SJSA1 (cell line): ENCODE measurements at regions not wholly inside any gene's neighbourhood (a gene's known extent, or its start where the extent isn't known, plus 50 kb on each side); places are given as distances from the start of the nearest gene placed in this dataset.

Source experiments
- DNase-seq, 2 experiments: peaks; one replicate each; pipeline ENCODE4 v3.0.0-alpha.2; 2015 to 2020; ENCODE audit warnings: low spot score in 2 of 2, low read depth in 1 of 2
- H3K27ac ChIP-seq: fragments of 250-450 bp; sonication (Bioruptor Pico); 2 replicates; pipeline ENCODE4 v1.5.1; 2020; ENCODE audit warnings: mild to moderate bottlenecking, moderate library complexity
- H3K27me3 ChIP-seq: fragments of 250-450 bp; sonication (Bioruptor Pico); replicated peaks from 2 replicates; pipeline ENCODE4 v1.5.1; 2020; ENCODE audit warnings: mild to moderate bottlenecking, moderate library complexity
- H3K36me3 ChIP-seq: fragments of 250-450 bp; sonication (Bioruptor Pico); 2 replicates; pipeline ENCODE4 v1.5.1; 2020; ENCODE audit warnings: mild to moderate bottlenecking
- H3K4me1 ChIP-seq: fragments of 250-450 bp; sonication (Bioruptor Pico); replicated peaks from 2 replicates; pipeline ENCODE4 v1.6.1; 2021; ENCODE audit warnings: mild to moderate bottlenecking
- H3K4me3 ChIP-seq: fragments of 250-450 bp; sonication (Bioruptor Pico); 2 replicates; pipeline ENCODE4 v1.5.1; 2020; ENCODE audit warnings: mild to moderate bottlenecking
- H3K9me3 ChIP-seq: fragments of 250-450 bp; sonication (Bioruptor Pico); replicated peaks from 2 replicates; pipeline ENCODE4 v1.5.1; 2020; ENCODE audit warnings: mild to moderate bottlenecking

DNA sequence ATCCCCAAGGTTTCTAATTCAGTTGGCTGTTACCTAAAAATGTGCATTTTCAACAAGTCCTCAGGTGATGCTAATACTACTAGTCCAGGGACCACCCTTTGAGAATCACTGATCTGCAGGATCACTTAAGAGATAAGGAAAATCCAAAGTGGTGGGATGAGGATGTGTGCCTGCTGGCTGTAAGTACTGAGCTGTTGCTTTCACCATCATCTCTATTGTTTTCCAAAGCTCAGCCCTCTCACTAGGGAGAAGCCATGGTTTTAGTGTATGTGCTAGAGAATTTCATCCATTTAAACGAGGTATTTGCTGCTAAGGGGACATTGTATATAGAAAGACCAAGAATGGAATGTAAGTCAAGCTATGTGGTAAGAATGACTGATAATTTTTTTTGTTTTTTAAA is 202.3 kb downstream of the KIF21A start:
- Histone ChIP-seq H3K36me3 (no peaks in the 10 kb centered on the region), H3K9me3 (no peaks in the 10 kb centered on the region), H3K4me3 (no peak overlapping the region), H3K27ac (peak overlapping the region; percentile 91), H3K4me1 (peaks cover 53% of the 10 kb centered on the region), H3K27me3 (no peaks in the 10 kb centered on the region)
- DNase-seq: peak in 1 of 2 experiments; percentile 45

- H3K36me3 ChIP-seq: no peaks in the 10 kb centered on the region
- H3K9me3 ChIP-seq: no peaks in the 10 kb centered on the region
- peak; percentile 43 to 78 for DNase-seq
- peak overlapping the region; percentile 91 for H3K27ac ChIP-seq
- H3K4me3 ChIP-seq: no peak overlapping the region
- H3K4me1 ChIP-seq: peaks cover 53% of the 10 kb centered on the region
- no peaks in the 10 kb centered on the region for H3K27me3 ChIP-seq
These were observed 203.1 kb downstream of the KIF21A start for GRCh38 chr12:39239490-39240486.

GRCh38 chr12:39237004-39237403 is 205.9 kb downstream of the KIF21A start:
- peaks cover 53% of the 10 kb centered on the region for H3K4me1 ChIP-seq
- H3K27ac ChIP-seq: peak overlapping the region; percentile 91
- H3K27me3 ChIP-seq: no peaks in the 10 kb centered on the region
- H3K36me3 ChIP-seq: no peaks in the 10 kb centered on the region
- no peak overlapping the region for H3K4me3 ChIP-seq
- H3K9me3 ChIP-seq: no peaks in the 10 kb centered on the region
- peak in 1 of 2 experiments; percentile 77 for DNase-seq

DNA sequence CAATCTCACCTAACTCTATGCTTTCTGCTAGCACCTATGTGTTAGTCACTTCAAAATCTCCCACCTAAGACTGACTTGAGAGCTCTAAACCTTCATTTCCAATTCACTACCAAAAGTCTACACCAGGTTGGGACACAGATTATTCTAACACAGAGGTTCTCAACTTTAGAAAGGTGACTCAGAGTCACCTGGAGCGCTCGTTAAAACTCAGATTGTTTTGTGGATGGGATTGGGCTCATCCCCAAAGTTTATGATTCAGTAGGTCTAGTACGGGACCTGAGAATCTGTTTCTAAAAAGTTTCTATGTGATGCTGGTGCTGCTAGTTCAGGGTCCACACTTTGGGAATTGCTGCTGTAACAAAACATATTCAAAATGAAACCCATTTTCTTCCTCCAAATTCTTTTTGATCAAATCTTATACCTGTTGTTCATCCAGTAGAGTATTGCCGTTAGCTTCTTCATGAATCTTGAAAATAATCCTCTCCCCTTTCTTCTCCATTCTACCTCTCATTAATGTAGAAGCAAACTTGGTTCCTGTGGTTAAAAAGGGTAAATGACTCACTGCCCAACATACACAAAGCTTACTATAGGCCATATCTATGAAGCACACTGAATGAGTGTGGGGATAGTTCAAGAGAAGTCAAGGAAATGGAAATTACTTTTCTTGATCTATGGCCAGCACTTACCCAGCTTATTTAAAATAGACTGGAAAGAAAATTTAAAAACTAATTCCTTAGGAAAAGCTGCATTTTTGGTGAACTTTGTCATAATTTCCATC is 206.7 kb downstream of the KIF21A start:
- peaks cover 53% of the 10 kb centered on the region for H3K4me1 ChIP-seq
- H3K27ac ChIP-seq: peak overlapping the region; percentile 91
- peak in 1 of 2 experiments; percentile 64 for DNase-seq
- no peaks in the 10 kb centered on the region for H3K27me3 ChIP-seq
- no peak overlapping the region for H3K4me3 ChIP-seq
- H3K9me3 ChIP-seq: no peaks in the 10 kb centered on the region
- H3K36me3 ChIP-seq: no peaks in the 10 kb centered on the region

DNA sequence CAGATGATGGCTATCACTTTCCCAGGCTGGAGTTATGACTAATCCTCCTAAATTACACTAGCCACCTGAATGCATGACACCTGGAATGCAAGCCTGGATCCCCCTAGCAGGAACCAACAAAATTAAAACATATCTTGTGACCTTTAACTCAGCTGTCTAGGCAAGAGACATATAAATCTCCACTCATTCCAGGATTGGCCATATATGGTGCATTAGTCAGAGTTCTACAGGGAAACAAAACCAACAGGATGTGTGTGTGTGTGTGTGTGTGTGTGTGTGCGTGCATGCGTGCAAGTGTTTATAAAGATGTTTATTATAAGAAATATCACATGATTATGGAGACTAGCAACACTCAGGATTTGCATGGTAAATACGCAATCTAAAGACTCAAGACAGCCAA is 212.8 kb downstream of the KIF21A start:
- H3K27me3 ChIP-seq: no peaks in the 10 kb centered on the region
- H3K27ac ChIP-seq: no peak overlapping the region
- H3K36me3 ChIP-seq: no peaks in the 10 kb centered on the region
- peaks cover 5% of the 10 kb centered on the region; the same call in 1 of the 2 replicates for H3K4me1 ChIP-seq
- DNase-seq: peak in 1 of 2 experiments; percentile 18
- no peaks in the 10 kb centered on the region for H3K9me3 ChIP-seq
- no peak overlapping the region for H3K4me3 ChIP-seq

DNA sequence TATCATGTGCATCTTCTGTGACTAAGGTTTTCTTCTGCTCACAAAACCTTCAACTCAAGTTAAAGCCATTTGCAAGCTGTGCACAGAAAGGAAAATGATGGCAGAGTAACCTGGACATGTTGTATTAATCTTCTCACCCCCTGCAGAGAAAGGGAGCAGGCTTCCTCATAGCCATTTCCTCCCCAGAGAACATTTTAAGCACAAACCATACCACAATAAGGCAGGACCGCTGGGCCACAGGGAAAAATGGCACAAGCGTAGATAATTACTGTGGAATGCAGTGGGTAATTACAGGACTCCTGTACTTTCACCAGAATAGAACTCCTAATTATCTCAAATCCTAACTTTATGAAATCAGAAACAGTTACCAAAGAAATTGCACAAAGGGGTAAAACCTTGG is 215.7 kb downstream of the KIF21A start:
- Histone ChIP-seq H3K9me3 (no peaks in the 10 kb centered on the region), H3K36me3 (no peaks in the 10 kb centered on the region), H3K4me3 (no peak overlapping the region), H3K4me1 (peaks cover 6% of the 10 kb centered on the region; the same call in 1 of the 2 replicates), H3K27me3 (no peaks in the 10 kb centered on the region), H3K27ac (no peak overlapping the region)
- DNase-seq: no peak

GRCh38 chr12:39224971-39225370 is 217.9 kb downstream of the KIF21A start:
- H3K36me3 ChIP-seq: no peaks in the 10 kb centered on the region
- H3K4me3 ChIP-seq: no peak overlapping the region
- DNase-seq: no peak
- no peaks in the 10 kb centered on the region for H3K27me3 ChIP-seq
- H3K9me3 ChIP-seq: no peaks in the 10 kb centered on the region
- H3K4me1 ChIP-seq: peaks cover 6% of the 10 kb centered on the region; the same call in 1 of the 2 replicates
- no peak overlapping the region for H3K27ac ChIP-seq

GRCh38 chr12:39205969-39206368 is 237.0 kb downstream of the KIF21A start:
- DNase-seq: peak in 1 of 2 experiments; percentile 4
- no peak overlapping the region for H3K27ac ChIP-seq
- no peaks in the 10 kb centered on the region; the same call in 1 of the 2 replicates for H3K4me1 ChIP-seq
- no peak overlapping the region for H3K4me3 ChIP-seq
- no peaks in the 10 kb centered on the region for H3K36me3 ChIP-seq
- no peaks in the 10 kb centered on the region; the same call in none of the 2 replicates for H3K9me3 ChIP-seq
- H3K27me3 ChIP-seq: no peaks in the 10 kb centered on the region

DNA sequence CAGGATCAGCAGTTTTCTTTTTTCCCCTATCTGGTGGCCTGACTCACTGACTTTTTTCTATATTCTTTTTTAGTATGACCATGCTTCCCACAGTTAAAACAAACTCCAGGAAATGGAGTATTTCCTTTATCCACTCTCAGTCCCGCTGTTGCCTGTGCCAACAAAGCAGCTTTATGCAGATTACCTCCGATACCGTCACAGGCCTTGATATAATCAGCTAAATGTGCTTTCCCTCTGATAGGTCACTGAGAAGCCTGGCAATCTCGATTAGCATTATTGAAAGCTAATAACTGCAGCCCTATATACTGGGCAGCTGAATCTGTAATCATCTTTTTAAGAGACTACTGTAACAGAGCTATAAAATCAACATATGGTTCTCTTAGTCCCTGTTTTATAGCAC is 243.6 kb downstream of the KIF21A start:
- no peaks in the 10 kb centered on the region; the same call in 1 of the 2 replicates for H3K9me3 ChIP-seq
- DNase-seq: peak in 1 of 2 experiments; percentile 69
- no peak overlapping the region for H3K4me3 ChIP-seq
- H3K27me3 ChIP-seq: no peaks in the 10 kb centered on the region
- peaks cover 6% of the 10 kb centered on the region for H3K4me1 ChIP-seq
- no peaks in the 10 kb centered on the region for H3K36me3 ChIP-seq
- H3K27ac ChIP-seq: peak overlapping the region; percentile 74

GRCh38 chr12:39188689-39189088 is 254.2 kb downstream of the KIF21A start:
- DNase-seq: no peak
- no peaks in the 10 kb centered on the region for H3K36me3 ChIP-seq
- no peaks in the 10 kb centered on the region for H3K27me3 ChIP-seq
- no peaks in the 10 kb centered on the region for H3K9me3 ChIP-seq
- no peaks in the 10 kb centered on the region for H3K4me1 ChIP-seq
- no peak overlapping the region for H3K27ac ChIP-seq
- H3K4me3 ChIP-seq: no peak overlapping the region

GRCh38 chr12:39186744-39187143 is 256.2 kb downstream of the KIF21A start:
- Histone ChIP-seq H3K36me3 (no peaks in the 10 kb centered on the region), H3K27ac (no peak overlapping the region), H3K4me3 (no peak overlapping the region), H3K27me3 (no peaks in the 10 kb centered on the region), H3K9me3 (no peaks in the 10 kb centered on the region), H3K4me1 (no peaks in the 10 kb centered on the region)
- DNase-seq: no peak

DNA sequence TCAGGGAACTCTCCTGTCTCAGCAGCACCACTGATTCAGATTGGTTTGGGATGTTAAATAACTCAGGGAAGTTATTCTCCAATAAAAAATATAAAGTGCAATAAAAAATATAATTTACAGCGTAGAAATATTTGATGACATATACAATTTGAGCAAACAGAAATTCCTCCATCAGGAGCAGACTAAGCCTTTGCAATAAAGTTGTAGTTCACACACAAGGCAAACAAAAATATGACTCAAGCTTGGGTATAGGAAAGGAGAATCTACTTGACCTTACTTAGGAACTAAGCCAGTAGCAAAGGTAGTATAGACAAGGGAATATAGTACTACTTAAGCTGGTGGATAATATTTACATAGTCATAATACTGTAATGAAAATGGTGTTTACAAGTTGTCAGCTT is 264.1 kb downstream of the KIF21A start:
- no peaks in the 10 kb centered on the region for H3K36me3 ChIP-seq

GRCh38 chr12:39176356-39176755 is 266.6 kb downstream of the KIF21A start:
- H3K27me3 ChIP-seq: no peaks in the 10 kb centered on the region
- no peak for DNase-seq
- H3K9me3 ChIP-seq: no peaks in the 10 kb centered on the region

More for the DNA sequence above, 264.1 kb downstream of the KIF21A start:
- DNase-seq: no peak
- Histone ChIP-seq H3K4me1 (no peaks in the 10 kb centered on the region), H3K4me3 (no peak overlapping the region), H3K9me3 (no peaks in the 10 kb centered on the region), H3K27ac (no peak overlapping the region), H3K27me3 (no peaks in the 10 kb centered on the region)

GRCh38 chr12:39173726-39174125 is 268.3 kb upstream of the CPNE8 start:
- Histone ChIP-seq H3K27me3 (no peaks in the 10 kb centered on the region), H3K36me3 (no peaks in the 10 kb centered on the region), H3K27ac (no peak overlapping the region), H3K4me1 (no peaks in the 10 kb centered on the region), H3K4me3 (no peak overlapping the region), H3K9me3 (no peaks in the 10 kb centered on the region)
- DNase-seq: no peak

More at GRCh38 chr12:39176356-39176755, 266.6 kb downstream of the KIF21A start:
- no peak overlapping the region for H3K4me3 ChIP-seq
- no peaks in the 10 kb centered on the region for H3K36me3 ChIP-seq
- H3K27ac ChIP-seq: no peak overlapping the region
- no peaks in the 10 kb centered on the region for H3K4me1 ChIP-seq
